Neural progenitor cell (in vitro differentiated cells): ENCODE measurements at regions not wholly inside any gene's neighbourhood (a gene's known extent, or its start where the extent isn't known, plus 50 kb on each side); places are given as distances from the start of the nearest gene placed in this dataset.

Source experiments
- CTCF ChIP-seq: fragments of 200-600 bp; sonication (generic); IDR thresholded peaks from 2 replicates; pipeline ENCODE4 v1.5.1; 2017; ENCODE audit warnings: antibody characterized with exemption, mild to moderate bottlenecking
- EZH2phosphoT487 ChIP-seq: fragments of 200-600 bp; sonication (generic); IDR thresholded peaks from 2 replicates; pipeline ENCODE4 v1.6.1; 2017; ENCODE audit warnings: antibody characterized with exemption

- TF ChIP-seq CTCF (no peak), EZH2phosphoT487 (no peak)
Measured at GRCh38 chr16:63652091-63652490, 1469.8 kb downstream of the CDH11 start.
